Vagina (tissue), 2 donors: ENCODE measurements at regions not wholly inside any gene's neighbourhood (a gene's known extent, or its start where the extent isn't known, plus 50 kb on each side); places are given as distances from the start of the nearest gene placed in this dataset.

Experiments used
- CTCF ChIP-seq, 3 experiments: fragments of 450-650 bp in 2 of 3; fragments of 200-600 bp in 1 of 3; sonication (generic) in 1 of 3; IDR thresholded peaks; one replicate each; pipeline ENCODE4 v1.5.1; 2017 to 2019; ENCODE audit warnings: antibody characterized with exemption in 3 of 3, mild to moderate bottlenecking in 2 of 3, moderate library complexity in 2 of 3
- POLR2A ChIP-seq, 2 donors: fragments of 450-650 bp; IDR thresholded peaks; one replicate each; pipeline ENCODE4 v1.6.1; 2017; ENCODE audit warnings: antibody characterized with exemption in 2 of 2, mild to moderate bottlenecking in 2 of 2, moderate library complexity in 2 of 2

GRCh38 chr2:111535404-111535803, 348.6 kb downstream of the ANAPC1 start:
- TF ChIP-seq CTCF (IDR thresholded peaks at IDR 0.05) (no peak), POLR2A (IDR thresholded peaks at IDR 0.05) (no peak)
